Nephron (organoid): ENCODE measurements at regions not wholly inside any gene's neighbourhood (a gene's known extent, or its start where the extent isn't known, plus 50 kb on each side); places are given as distances from the start of the nearest gene placed in this dataset.
A peak's percentile ranks its signal among the peaks of the same experiment; 100 is the strongest.

ENCODE experiments used
- H3K27ac Mint-ChIP-seq, 3 experiments: 2 replicates each; pipeline ENCODE4 v1.8.0; 2020; ENCODE audit warnings: mixed read lengths in 3 of 3, mild to moderate bottlenecking in 2 of 3, moderate library complexity in 1 of 3
- H3K27me3 Mint-ChIP-seq: 2 replicates; pipeline ENCODE4 v1.8.0; 2021; ENCODE audit warnings: low read depth, mild to moderate bottlenecking, moderate library complexity, mixed read lengths
- H3K36me3 Mint-ChIP-seq: 2 replicates; pipeline ENCODE4 v1.8.0; 2020; ENCODE audit warnings: low read depth, mixed read lengths
- H3K4me1 Mint-ChIP-seq: 2 replicates; pipeline ENCODE4 v1.8.0; 2020; ENCODE audit warnings: mixed read lengths
- H3K4me3 Mint-ChIP-seq, 3 experiments: 2 replicates each; pipeline ENCODE4 v1.8.0; 2020; ENCODE audit warnings: mild to moderate bottlenecking in 3 of 3, mixed read lengths in 3 of 3, moderate library complexity in 2 of 3
- H3K9me3 Mint-ChIP-seq: 2 replicates; pipeline ENCODE4 v1.8.0; 2020; ENCODE audit warnings: mixed read lengths
- CTCF ChIP-seq, 3 experiments: fragments of 200-600 bp; sonication (generic); IDR thresholded peaks; one replicate each; pipeline ENCODE4 v1.5.0; 2021; ENCODE audit warnings: antibody characterized with exemption in 3 of 3; ENCODE audit not compliant: unreplicated experiment in 3 of 3

GRCh38 chr22:19629720-19630419, 84.4 kb upstream of the SEPTIN5 start:
- no peaks in the 10 kb centered on the region for H3K9me3 Mint-ChIP-seq
- H3K27me3 Mint-ChIP-seq = peaks cover 25% of the 10 kb centered on the region
- H3K4me1 Mint-ChIP-seq = peaks cover 15% of the 10 kb centered on the region
- no peaks in the 10 kb centered on the region for H3K36me3 Mint-ChIP-seq
- no peak overlapping the region for H3K27ac Mint-ChIP-seq
- peak; percentile 91 to 95 (median 95) for TF ChIP-seq CTCF (IDR thresholded peaks at IDR 0.05; ENCODE audit: unreplicated experiment in 3 of 3)
- no peak overlapping the region for H3K4me3 Mint-ChIP-seq

- Mint-ChIP-seq H3K4me1 (peaks cover 15% of the 10 kb centered on the region), H3K36me3 (no peaks in the 10 kb centered on the region), H3K27ac (no peak overlapping the region), H3K4me3 (no peak overlapping the region), H3K9me3 (no peaks in the 10 kb centered on the region), H3K27me3 (peaks cover 27% of the 10 kb centered on the region)
- no peak for TF ChIP-seq CTCF (IDR thresholded peaks at IDR 0.05; ENCODE audit: unreplicated experiment in 3 of 3)
Measured at GRCh38 chr22:19630614-19631013, 83.7 kb upstream of the SEPTIN5 start.

- H3K4me3 Mint-ChIP-seq = no peak overlapping the region
- peaks cover 32% of the 10 kb centered on the region for H3K27me3 Mint-ChIP-seq
- no peak overlapping the region for H3K27ac Mint-ChIP-seq
- TF ChIP-seq CTCF (IDR thresholded peaks at IDR 0.05; ENCODE audit: unreplicated experiment in 3 of 3) = peak; percentile 30 to 44 (median 36)
- H3K4me1 Mint-ChIP-seq = peaks cover 7% of the 10 kb centered on the region
- H3K9me3 Mint-ChIP-seq = no peaks in the 10 kb centered on the region
- H3K36me3 Mint-ChIP-seq = no peaks in the 10 kb centered on the region
Measured at GRCh38 chr22:19631899-19632667, 82.2 kb upstream of the SEPTIN5 start.

- Mint-ChIP-seq H3K4me1 (peaks cover 7% of the 10 kb centered on the region), H3K9me3 (no peaks in the 10 kb centered on the region), H3K27me3 (peaks cover 29% of the 10 kb centered on the region), H3K36me3 (no peaks in the 10 kb centered on the region), H3K4me3 (no peak overlapping the region), H3K27ac (no peak overlapping the region)
- TF ChIP-seq CTCF (IDR thresholded peaks at IDR 0.05; ENCODE audit: unreplicated experiment in 3 of 3) = no peak
Measured at GRCh38 chr22:19632668-19633148, 81.6 kb upstream of the SEPTIN5 start.

GRCh38 chr22:19634226-19634975, 79.9 kb upstream of the SEPTIN5 start:
- peaks cover 26% of the 10 kb centered on the region for H3K27me3 Mint-ChIP-seq
- no peaks in the 10 kb centered on the region for H3K9me3 Mint-ChIP-seq
- no peaks in the 10 kb centered on the region for H3K36me3 Mint-ChIP-seq
- no peak for TF ChIP-seq CTCF (IDR thresholded peaks at IDR 0.05; ENCODE audit: unreplicated experiment in 3 of 3)
- no peak overlapping the region for H3K27ac Mint-ChIP-seq
- no peak overlapping the region for H3K4me3 Mint-ChIP-seq
- peaks cover 7% of the 10 kb centered on the region for H3K4me1 Mint-ChIP-seq
